ENCODE measurements at regions not wholly inside any gene's neighbourhood (a gene's known extent, or its start where the extent isn't known, plus 50 kb on each side); places are given as distances from the start of the nearest gene placed in this dataset.
A peak's percentile ranks its signal among the peaks of the same experiment; 100 is the strongest.
"Not testable (repeated sequence)": the region's sequence is repeated elsewhere in the genome, so short reads cannot be mapped to it uniquely, and the experiment has no call there.

GRCh38 chr15:67941648-67942310 lies 101.9 kb upstream of the RNU6-1 start:
- no peak for DNase-seq (ENCODE audit: extremely low read depth in 1 of 11, low read depth in 9 of 11, low spot score in 4 of 11)

- DNase-seq (ENCODE audit: extremely low read depth in 1 of 11, low read depth in 9 of 11, low spot score in 4 of 11) = no peak
These were observed 103.6 kb upstream of the RNU6-1 start for GRCh38 chr15:67943475-67943874.

GRCh38 chr15:67944010-67944641 lies 104.3 kb upstream of the RNU6-1 start:
- no peak for DNase-seq (ENCODE audit: extremely low read depth in 1 of 11, low read depth in 9 of 11, low spot score in 4 of 11)

- no peak for DNase-seq (ENCODE audit: extremely low read depth in 1 of 11, low read depth in 9 of 11, low spot score in 4 of 11)
These were observed 105.3 kb upstream of the RNU6-1 start for GRCh38 chr15:67945131-67945530.

GRCh38 chr15:67945951-67946700 lies 106.3 kb upstream of the RNU6-1 start:
- peak in 6 of 11 donors; percentile 35 to 73 (median 64) for DNase-seq (ENCODE audit: extremely low read depth in 1 of 11, low read depth in 9 of 11, low spot score in 4 of 11)

GRCh38 chr15:67946701-67947100 lies 106.9 kb upstream of the RNU6-1 start:
- DNase-seq (ENCODE audit: extremely low read depth in 1 of 11, low read depth in 9 of 11, low spot score in 4 of 11) = peak in 1 of 11 donors; percentile 60

GRCh38 chr15:67947254-67948039 lies 106.7 kb upstream of the PIAS1 start:
- no peak for DNase-seq (ENCODE audit: extremely low read depth in 1 of 11, low read depth in 9 of 11, low spot score in 4 of 11)

GRCh38 chr15:67948215-67948614 lies 105.9 kb upstream of the PIAS1 start:
- no peak for DNase-seq (ENCODE audit: extremely low read depth in 1 of 11, low read depth in 9 of 11, low spot score in 4 of 11)

GRCh38 chr15:67951187-67951586 lies 102.9 kb upstream of the PIAS1 start:
- DNase-seq (ENCODE audit: extremely low read depth in 1 of 11, low read depth in 9 of 11, low spot score in 4 of 11) = not testable (repeated sequence)

GRCh38 chr15:67953299-67953698 lies 100.8 kb upstream of the PIAS1 start:
- no peak for DNase-seq (ENCODE audit: extremely low read depth in 1 of 11, low read depth in 9 of 11, low spot score in 4 of 11)

GRCh38 chr15:67955252-67955651 lies 98.9 kb upstream of the PIAS1 start:
- no peak for DNase-seq (ENCODE audit: extremely low read depth in 1 of 11, low read depth in 9 of 11, low spot score in 4 of 11)

- no peak for DNase-seq (ENCODE audit: extremely low read depth in 1 of 11, low read depth in 9 of 11, low spot score in 4 of 11)
These were observed 96.5 kb upstream of the PIAS1 start for GRCh38 chr15:67957435-67958132.

- DNase-seq (ENCODE audit: extremely low read depth in 1 of 11, low read depth in 9 of 11, low spot score in 4 of 11) = peak in 5 of 11 donors; percentile 25 to 68 (median 62)
These were observed 86.2 kb upstream of the PIAS1 start for GRCh38 chr15:67967871-67968431.

GRCh38 chr15:67968564-67968963 lies 85.6 kb upstream of the PIAS1 start:
- no peak for DNase-seq (ENCODE audit: extremely low read depth in 1 of 11, low read depth in 9 of 11, low spot score in 4 of 11)

- DNase-seq (ENCODE audit: extremely low read depth in 1 of 11, low read depth in 9 of 11, low spot score in 4 of 11) = no peak
These were observed 85.1 kb upstream of the PIAS1 start for GRCh38 chr15:67968966-67969365.

- DNase-seq (ENCODE audit: extremely low read depth in 1 of 11, low read depth in 9 of 11, low spot score in 4 of 11) = no peak
These were observed 84.2 kb upstream of the PIAS1 start for GRCh38 chr15:67969892-67970291.

GRCh38 chr15:67972377-67972776 lies 81.7 kb upstream of the PIAS1 start:
- DNase-seq (ENCODE audit: extremely low read depth in 1 of 11, low read depth in 9 of 11, low spot score in 4 of 11) = no peak

GRCh38 chr15:67973846-67974245 lies 80.3 kb upstream of the PIAS1 start:
- DNase-seq (ENCODE audit: extremely low read depth in 1 of 11, low read depth in 9 of 11, low spot score in 4 of 11) = no peak

All from renal cortex interstitium (tissue), 11 donors.